ENCODE measurements at regions not wholly inside any gene's neighbourhood (a gene's known extent, or its start where the extent isn't known, plus 50 kb on each side); places are given as distances from the start of the nearest gene placed in this dataset.

GRCh38 chr1:88216441-88216840 lies 467.6 kb upstream of the PKN2 start:
- no peak for DNase-seq (ENCODE audit: low spot score)

- no peak for DNase-seq (ENCODE audit: low spot score)
Observed at GRCh38 chr1:88217386-88217785, 466.7 kb upstream of the PKN2 start.

DNA sequence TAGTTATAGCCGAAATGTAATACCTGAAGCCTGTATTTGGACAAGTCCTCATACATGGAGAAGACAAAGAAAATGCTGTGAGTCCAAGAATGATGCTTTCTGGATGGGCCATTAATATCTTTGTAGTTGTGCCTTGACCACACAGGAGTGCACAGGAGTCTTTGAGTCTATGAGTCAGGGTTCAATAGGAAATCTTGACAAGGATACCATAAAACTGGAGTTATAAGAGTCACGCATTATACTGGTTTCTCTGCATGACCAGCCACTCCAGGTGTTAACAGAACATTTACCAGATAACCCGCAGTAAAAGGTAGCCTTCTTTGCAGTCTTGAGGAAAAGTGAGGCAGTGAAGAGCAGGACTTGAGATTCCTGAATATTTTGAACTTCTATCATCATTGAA lies 464.6 kb upstream of the PKN2 start:
- no peak for DNase-seq (ENCODE audit: low spot score)

- no peak for DNase-seq (ENCODE audit: low spot score)
Observed at GRCh38 chr1:88221411-88221810, 462.7 kb upstream of the PKN2 start.

DNA sequence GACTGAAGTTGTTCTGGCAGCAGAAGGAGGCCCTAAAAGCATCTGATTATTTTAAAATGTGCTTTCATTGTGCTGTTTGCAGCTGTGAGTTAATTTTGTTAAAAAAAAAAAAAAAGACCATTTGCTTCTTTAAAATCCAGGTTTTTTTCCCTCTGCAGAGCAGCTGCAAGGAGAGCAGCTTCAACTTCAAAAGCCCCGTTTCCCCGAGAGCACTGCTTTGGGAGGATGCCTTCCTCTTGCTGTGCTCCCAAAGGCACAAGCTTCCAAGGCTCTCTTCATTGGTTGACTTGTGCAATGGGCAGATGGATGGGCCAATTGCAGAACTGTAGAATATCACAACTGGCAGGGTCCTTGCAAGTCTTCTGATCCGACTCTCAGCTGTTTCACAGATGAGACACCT lies 459.2 kb upstream of the PKN2 start:
- no peak for DNase-seq (ENCODE audit: low spot score)

- DNase-seq (ENCODE audit: low spot score) = no peak
Observed at GRCh38 chr1:88228114-88228513, 456.0 kb upstream of the PKN2 start.

DNA sequence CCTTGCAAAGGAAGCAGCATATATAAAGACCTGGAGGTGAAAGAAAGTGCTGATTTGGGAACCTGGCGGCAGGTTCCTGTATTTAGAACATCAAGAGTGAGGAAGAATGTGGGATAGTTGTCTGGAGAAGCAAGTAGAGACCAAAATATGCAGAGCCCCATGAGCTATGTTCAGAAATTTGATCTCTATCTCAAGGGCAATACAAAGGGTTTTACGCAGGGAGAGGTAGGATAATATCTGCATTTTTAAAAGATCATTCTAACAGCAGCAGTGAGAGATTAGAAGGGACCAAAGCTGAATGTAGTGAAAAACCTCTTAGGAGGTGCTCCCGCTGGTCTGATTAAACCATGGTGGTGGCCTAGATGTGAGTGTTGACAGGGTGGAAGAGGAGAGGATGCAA lies 453.9 kb upstream of the PKN2 start:
- no peak for DNase-seq (ENCODE audit: low spot score)

- no peak for DNase-seq (ENCODE audit: low spot score)
Observed at GRCh38 chr1:88237058-88237457, 447.0 kb upstream of the PKN2 start.

DNA sequence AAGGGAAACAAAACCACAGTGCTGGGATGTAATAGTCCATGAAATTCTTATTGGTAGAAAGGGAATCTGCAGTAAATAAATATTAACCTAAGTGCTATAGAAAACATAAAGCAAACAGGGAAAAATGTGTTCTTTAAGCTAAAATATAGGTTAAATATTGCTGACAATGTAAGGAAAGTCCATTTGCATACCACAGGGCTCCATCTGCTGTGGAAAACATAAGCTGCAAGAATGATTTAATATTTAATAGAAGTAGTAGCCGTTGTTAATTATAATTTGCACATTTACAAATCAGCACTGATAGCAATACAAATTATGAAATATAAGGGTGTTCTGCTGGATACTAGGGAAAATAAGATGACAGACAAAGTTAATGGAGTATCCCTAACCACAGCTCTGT lies 444.9 kb upstream of the PKN2 start:
- no peak for DNase-seq (ENCODE audit: low spot score)

DNA sequence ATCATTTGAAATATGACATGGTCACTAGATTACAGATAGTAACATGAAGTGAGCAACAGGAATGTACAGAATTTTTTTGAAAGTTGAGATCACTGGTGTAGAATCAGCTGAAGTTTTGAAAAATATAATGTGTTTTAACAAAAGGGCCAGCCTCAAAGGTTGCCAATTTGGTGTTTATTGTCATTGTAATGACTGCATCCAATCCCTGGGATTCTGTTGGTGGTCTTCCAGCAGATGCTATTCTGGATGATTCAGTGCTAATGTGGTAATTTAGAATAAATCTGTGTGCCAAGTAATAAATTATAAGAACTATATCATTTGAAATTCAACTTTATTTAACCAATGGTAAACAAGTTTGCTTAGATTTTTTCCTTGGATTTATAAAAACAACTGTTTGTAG lies 436.4 kb upstream of the PKN2 start:
- no peak for DNase-seq (ENCODE audit: low spot score)

GRCh38 chr1:88250915-88251314 lies 433.2 kb upstream of the PKN2 start:
- no peak for DNase-seq (ENCODE audit: low spot score)

DNA sequence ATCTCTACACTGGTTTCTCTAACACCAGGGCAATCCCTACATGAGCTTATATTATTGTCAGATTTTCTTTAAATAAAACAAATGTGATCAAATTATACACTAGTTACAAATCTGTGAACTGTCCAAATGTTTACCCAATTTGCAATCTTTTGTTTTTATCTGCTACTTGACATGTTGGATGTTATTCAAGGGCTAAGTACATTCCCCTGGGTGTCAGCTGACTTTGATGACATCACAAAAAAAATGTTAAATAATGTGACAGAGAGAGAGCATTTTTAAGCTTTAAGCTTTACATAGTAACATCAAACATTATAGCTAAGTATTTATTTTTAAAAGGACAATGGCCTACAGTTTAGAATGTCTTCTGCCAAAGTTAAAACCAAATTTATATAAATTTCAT lies 431.3 kb upstream of the PKN2 start:
- no peak for DNase-seq (ENCODE audit: low spot score)

DNA sequence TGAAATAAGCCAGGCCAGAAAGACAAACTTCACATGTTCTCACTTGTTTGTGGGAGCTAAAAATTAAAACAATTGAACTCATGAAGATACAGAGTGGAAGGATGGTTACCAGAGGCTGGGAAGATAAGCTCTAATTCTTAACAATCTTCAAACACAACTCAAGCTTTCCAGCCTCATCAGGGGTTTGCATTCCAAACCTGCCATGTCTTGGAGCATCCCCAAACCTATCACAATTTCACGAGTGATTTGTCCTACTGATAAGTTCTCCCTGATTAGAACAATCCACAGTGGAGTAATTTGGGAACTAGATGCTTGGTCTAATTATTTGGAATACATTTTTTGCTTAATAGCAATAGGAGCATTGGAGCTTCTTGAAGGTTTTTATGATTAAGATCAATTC lies 418.5 kb upstream of the PKN2 start:
- DNase-seq (ENCODE audit: low spot score) = no peak

GRCh38 chr1:88266051-88266450 lies 418.0 kb upstream of the PKN2 start:
- DNase-seq (ENCODE audit: low spot score) = no peak

- DNase-seq (ENCODE audit: low spot score) = no peak
Observed at GRCh38 chr1:88272216-88272615, 411.9 kb upstream of the PKN2 start.

GRCh38 chr1:88274431-88274830 lies 409.6 kb upstream of the PKN2 start:
- DNase-seq (ENCODE audit: low spot score) = no peak

DNA sequence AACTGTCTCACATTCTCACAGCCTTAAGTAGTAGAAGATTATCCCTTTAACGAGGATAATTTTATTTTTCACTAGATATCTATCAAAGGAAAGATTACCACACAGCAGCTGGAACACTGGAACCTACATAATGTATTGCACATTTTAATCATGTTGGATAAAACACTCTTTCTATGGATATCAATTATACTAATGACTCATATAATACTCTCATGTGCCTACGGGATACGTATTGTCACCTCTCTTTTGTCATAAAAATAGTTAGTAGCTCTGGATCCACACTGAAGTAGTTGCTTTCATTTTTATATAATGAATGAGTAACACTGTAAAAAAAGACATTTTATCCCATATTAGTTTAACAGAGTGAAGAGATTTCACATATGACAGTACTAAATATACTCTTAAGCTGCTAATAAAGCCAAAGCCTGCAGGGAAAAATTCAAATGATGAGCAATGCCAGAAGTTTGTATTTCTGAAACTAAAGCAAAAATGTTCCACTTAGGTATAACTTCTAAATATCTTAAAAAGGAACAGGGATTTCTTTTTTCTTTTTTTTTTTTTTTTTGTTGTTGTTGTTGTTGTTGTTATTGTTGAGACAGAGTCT lies 408.7 kb upstream of the PKN2 start:
- DNase-seq (ENCODE audit: low spot score) = no peak

DNA sequence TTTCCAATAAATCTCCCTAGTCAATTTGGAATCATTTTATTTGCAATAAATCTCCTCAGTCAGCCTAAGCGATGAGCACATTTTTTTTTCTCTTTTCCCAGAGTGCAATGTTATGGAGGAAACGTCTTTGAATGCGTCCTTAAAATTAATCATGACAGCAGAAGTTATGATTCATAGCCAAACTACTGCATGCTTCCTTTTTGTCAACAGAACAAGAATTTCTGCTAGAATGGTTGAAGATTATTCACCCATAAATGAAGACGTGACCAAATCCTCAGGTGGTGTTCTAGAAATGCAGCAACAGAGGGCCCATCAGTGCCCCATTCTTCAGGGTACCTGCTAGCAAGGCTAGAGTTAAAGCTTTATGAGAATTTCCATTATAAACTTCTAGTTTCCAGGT lies 407.9 kb upstream of the PKN2 start:
- DNase-seq (ENCODE audit: low spot score) = no peak

DNA sequence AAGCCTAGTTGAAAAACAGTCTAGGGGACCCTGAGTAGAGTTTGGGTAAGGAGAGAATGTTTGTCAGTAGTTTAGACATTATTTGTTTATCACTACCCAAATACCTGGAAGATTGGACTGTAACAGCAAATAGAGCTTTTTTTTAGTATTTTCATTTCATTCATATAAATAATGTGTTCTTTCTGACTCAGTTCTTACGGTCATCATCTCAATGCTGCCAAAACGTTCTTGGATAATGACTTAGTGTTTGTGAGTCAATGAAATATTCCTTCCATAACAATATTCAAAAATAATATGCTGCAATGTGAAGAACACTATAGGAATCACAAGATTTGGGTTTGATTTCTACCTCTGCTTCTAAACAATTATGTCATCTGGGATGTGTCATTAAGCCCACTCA lies 400.0 kb upstream of the PKN2 start:
- DNase-seq (ENCODE audit: low spot score) = no peak

- DNase-seq (ENCODE audit: low spot score) = no peak
Observed at GRCh38 chr1:88284666-88285366, 399.3 kb upstream of the PKN2 start.

DNA sequence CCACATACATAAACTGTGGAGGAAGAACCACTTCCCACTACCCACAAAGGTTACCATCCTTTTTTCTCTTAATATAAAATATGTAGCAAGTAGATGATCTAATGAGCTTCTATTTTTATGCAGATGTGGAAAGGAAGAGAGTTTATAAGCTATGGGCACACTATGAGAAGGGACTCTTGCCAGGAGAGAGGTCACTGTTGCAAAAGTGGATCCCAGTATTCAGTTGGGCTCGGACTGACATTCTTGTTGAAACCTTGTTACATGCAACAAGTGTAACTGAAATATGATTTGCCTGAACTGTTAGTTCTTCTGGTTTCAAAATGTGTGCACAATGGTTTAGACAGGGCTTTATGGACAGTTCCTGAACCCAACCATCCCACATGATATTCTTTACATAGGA lies 397.4 kb upstream of the PKN2 start:
- DNase-seq (ENCODE audit: low spot score) = no peak

- no peak for DNase-seq (ENCODE audit: low spot score)
Observed at GRCh38 chr1:88288571-88288970, 395.5 kb upstream of the PKN2 start.

DNA sequence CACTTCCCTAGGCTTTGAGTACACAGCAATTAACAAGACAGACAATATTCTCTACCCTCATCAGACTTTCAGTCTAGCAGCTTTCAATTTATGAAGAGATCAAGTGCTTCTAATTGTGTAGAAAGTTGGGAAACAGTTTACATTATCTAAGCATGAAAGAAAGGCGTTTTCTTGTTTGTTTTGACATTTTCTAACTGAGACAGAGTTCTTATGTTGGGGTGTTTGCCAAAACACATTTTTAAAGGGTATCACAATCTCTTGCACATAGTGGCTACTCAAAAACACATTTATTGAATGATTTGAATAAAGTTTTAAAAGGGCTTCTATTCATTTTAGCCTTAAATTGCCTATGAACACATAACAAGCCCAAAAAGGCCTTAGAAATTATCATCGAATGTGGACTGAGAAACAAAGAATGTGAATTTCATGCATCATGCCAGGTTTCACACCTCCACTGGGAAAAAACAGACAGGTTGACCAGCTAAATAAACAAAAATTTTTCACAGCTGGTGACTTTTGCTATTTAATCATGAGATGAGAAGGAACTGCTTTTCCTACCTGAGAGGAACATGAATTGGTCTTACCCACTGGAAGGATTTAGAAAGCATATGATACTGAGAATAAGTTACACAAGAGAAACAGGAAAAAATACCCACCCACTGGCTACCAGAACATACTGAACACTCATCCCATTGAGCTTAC lies 394.5 kb upstream of the PKN2 start:
- no peak for DNase-seq (ENCODE audit: low spot score)

All from mucosa of gallbladder (tissue), 1 donor.